C4-2B (cell line): ENCODE measurements at regions not wholly inside any gene's neighbourhood (a gene's known extent, or its start where the extent isn't known, plus 50 kb on each side); places are given as distances from the start of the nearest gene placed in this dataset.

ENCODE experiments used
- CTCF ChIP-seq: fragments of 450-650 bp; conservative IDR thresholded peaks from 2 replicates; pipeline ENCODE4 v1.5.1; 2017; ENCODE audit warnings: mild to moderate bottlenecking
- ZFX ChIP-seq: fragments of 450-650 bp; IDR thresholded peaks from 2 replicates; pipeline ENCODE4 v1.6.1; 2017

GRCh38 chrX:84709987-84710386 is 207.7 kb upstream of the HDX start:
- TF ChIP-seq CTCF: no peak
- TF ChIP-seq ZFX: no peak
